Kidney glomerular epithelial cell (primary cell): ENCODE measurements at regions not wholly inside any gene's neighbourhood (a gene's known extent, or its start where the extent isn't known, plus 50 kb on each side); places are given as distances from the start of the nearest gene placed in this dataset.

Experiments used
- DNase-seq: peaks from one replicate; lab custom pipeline; 2025; lab: John Stamatoyannopoulos, UW

GRCh38 chr5:92402956-92403702 is 1020.0 kb upstream of the ARRDC3 start:
- DNase-seq = no peak

GRCh38 chr5:92402045-92402444 is 1018.9 kb upstream of the ARRDC3 start:
- no peak for DNase-seq

- DNase-seq = no peak
Measured at GRCh38 chr5:92401492-92401891, 1018.4 kb upstream of the ARRDC3 start.

- no peak for DNase-seq
Measured at GRCh38 chr5:92394936-92395335, 1011.8 kb upstream of the ARRDC3 start.

GRCh38 chr5:92390657-92391056 is 1007.5 kb upstream of the ARRDC3 start:
- DNase-seq = no peak

GRCh38 chr5:92380069-92380770 is 997.1 kb upstream of the ARRDC3 start:
- no peak for DNase-seq

GRCh38 chr5:92378966-92379611 is 996.0 kb upstream of the ARRDC3 start:
- no peak for DNase-seq

- DNase-seq = no peak
Measured at GRCh38 chr5:92374859-92375258, 991.7 kb upstream of the ARRDC3 start.

GRCh38 chr5:92372766-92373165 is 989.6 kb upstream of the ARRDC3 start:
- DNase-seq = peak; percentile 17

- DNase-seq = peak; percentile 64
Measured at GRCh38 chr5:92371889-92372235, 988.7 kb upstream of the ARRDC3 start.

GRCh38 chr5:92371171-92371888 is 988.2 kb upstream of the ARRDC3 start:
- DNase-seq = peak; percentile 17

GRCh38 chr5:92370032-92370431 is 986.9 kb upstream of the ARRDC3 start:
- no peak for DNase-seq

GRCh38 chr5:92369587-92369986 is 986.5 kb upstream of the ARRDC3 start:
- DNase-seq = no peak

GRCh38 chr5:92364986-92365550 is 982.0 kb upstream of the ARRDC3 start:
- no peak for DNase-seq

- no peak for DNase-seq
Measured at GRCh38 chr5:92353107-92354030, 970.3 kb upstream of the ARRDC3 start.

- DNase-seq = peak; percentile 55
Measured at GRCh38 chr5:92337772-92338234, 954.7 kb upstream of the ARRDC3 start.

- no peak for DNase-seq
Measured at GRCh38 chr5:92332039-92332438, 948.9 kb upstream of the ARRDC3 start.

GRCh38 chr5:92330365-92330764 is 947.2 kb upstream of the ARRDC3 start:
- DNase-seq = no peak

- no peak for DNase-seq
Measured at GRCh38 chr5:92329759-92330158, 946.6 kb upstream of the ARRDC3 start.

- no peak for DNase-seq
Measured at GRCh38 chr5:92328584-92329259, 945.6 kb upstream of the ARRDC3 start.
